ENCODE measurements at regions not wholly inside any gene's neighbourhood (a gene's known extent, or its start where the extent isn't known, plus 50 kb on each side); places are given as distances from the start of the nearest gene placed in this dataset.

- Histone ChIP-seq H3K4me3 (no peak overlapping the region), H3K9me3 (no peaks in the 10 kb centered on the region), H3K4me1 (no peaks in the 10 kb centered on the region), H3K36me3 (no peaks in the 10 kb centered on the region), H3K27ac (no peak overlapping the region), H3K27me3 (peaks cover 0 to 10% (median 0%) of the 10 kb centered on the region in 3 donors)
- WGBS, 2 donors, result 50 to 74% methylated on average over 7 of the region's 7 CpGs
- TF ChIP-seq EP300 (IDR thresholded peaks at IDR 0.05), result no peak
- TF ChIP-seq POLR2A (IDR thresholded peaks at IDR 0.05), result no peak
- no peak for TF ChIP-seq POLR2AphosphoS5 (IDR thresholded peaks at IDR 0.05)
- no peak for TF ChIP-seq CTCF (IDR thresholded peaks at IDR 0.05)
- no peak for DNase-seq
- intact Hi-C loops (cut with DNase I), result no loop called here
Observed at GRCh38 chr10:128468462-128468861, 342.2 kb upstream of the MKI67 start.

GRCh38 chr10:128469515-128469914 is 343.3 kb upstream of the MKI67 start:
- no peak overlapping the region for H3K27ac ChIP-seq
- TF ChIP-seq POLR2A (IDR thresholded peaks at IDR 0.05) (no peak), POLR2AphosphoS5 (IDR thresholded peaks at IDR 0.05) (no peak), CTCF (IDR thresholded peaks at IDR 0.05) (no peak), EP300 (IDR thresholded peaks at IDR 0.05) (no peak)
- intact Hi-C loops (cut with DNase I), result no loop called here
- DNase-seq, result no peak
- H3K9me3 ChIP-seq, result no peaks in the 10 kb centered on the region
- WGBS, 2 donors, result 72 to 79% methylated on average over 9 of the region's 9 CpGs
- no peak overlapping the region for H3K4me3 ChIP-seq
- peaks cover 0 to under 1% (median 0%) of the 10 kb centered on the region in 3 donors for H3K27me3 ChIP-seq
- no peaks in the 10 kb centered on the region for H3K36me3 ChIP-seq
- H3K4me1 ChIP-seq, result no peaks in the 10 kb centered on the region

GRCh38 chr10:128470321-128470965 is 344.2 kb upstream of the MKI67 start:
- no peak overlapping the region for H3K27ac ChIP-seq
- no peak overlapping the region for H3K4me3 ChIP-seq
- H3K36me3 ChIP-seq, result no peaks in the 10 kb centered on the region
- no peaks in the 10 kb centered on the region for H3K4me1 ChIP-seq
- intact Hi-C loops (cut with DNase I), result no loop called here
- DNase-seq, result no peak
- no peaks in the 10 kb centered on the region for H3K27me3 ChIP-seq
- WGBS, 2 donors, result 81 to 83% methylated on average over 34 of the region's 34 CpGs
- TF ChIP-seq EP300 (IDR thresholded peaks at IDR 0.05) (no peak), POLR2AphosphoS5 (IDR thresholded peaks at IDR 0.05) (no peak), CTCF (IDR thresholded peaks at IDR 0.05) (no peak), POLR2A (IDR thresholded peaks at IDR 0.05) (no peak)
- H3K9me3 ChIP-seq, result no peaks in the 10 kb centered on the region

GRCh38 chr10:128471151-128471550 is 344.9 kb upstream of the MKI67 start:
- no peaks in the 10 kb centered on the region for H3K27me3 ChIP-seq
- 77 to 90% methylated on average over 12 of the region's 12 CpGs for WGBS, 2 donors
- no peaks in the 10 kb centered on the region for H3K36me3 ChIP-seq
- intact Hi-C loops (cut with DNase I), result no loop called here
- H3K27ac ChIP-seq, result no peak overlapping the region
- TF ChIP-seq CTCF (IDR thresholded peaks at IDR 0.05) (no peak), POLR2A (IDR thresholded peaks at IDR 0.05) (no peak), POLR2AphosphoS5 (IDR thresholded peaks at IDR 0.05) (no peak), EP300 (IDR thresholded peaks at IDR 0.05) (no peak)
- no peaks in the 10 kb centered on the region for H3K4me1 ChIP-seq
- no peak overlapping the region for H3K4me3 ChIP-seq
- no peak for DNase-seq
- H3K9me3 ChIP-seq, result no peaks in the 10 kb centered on the region

- 84 to 85% methylated on average over 11 of the region's 11 CpGs for WGBS, 2 donors
- Histone ChIP-seq H3K27me3 (no peaks in the 10 kb centered on the region), H3K4me3 (no peak overlapping the region), H3K36me3 (no peaks in the 10 kb centered on the region), H3K27ac (no peak overlapping the region), H3K9me3 (no peaks in the 10 kb centered on the region), H3K4me1 (no peaks in the 10 kb centered on the region)
- TF ChIP-seq EP300 (IDR thresholded peaks at IDR 0.05) (no peak), CTCF (IDR thresholded peaks at IDR 0.05) (no peak), POLR2A (IDR thresholded peaks at IDR 0.05) (no peak), POLR2AphosphoS5 (IDR thresholded peaks at IDR 0.05) (no peak)
- DNase-seq, result no peak
- intact Hi-C loops (cut with DNase I), result no loop called here
Observed at GRCh38 chr10:128472196-128472595, 346.0 kb upstream of the MKI67 start.

All from sigmoid colon (tissue), 6 donors.